K562 (cell line): ENCODE measurements at regions not wholly inside any gene's neighbourhood (a gene's known extent, or its start where the extent isn't known, plus 50 kb on each side); places are given as distances from the start of the nearest gene placed in this dataset.

ENCODE experiments used
- ATAC-seq: fragments of 200-7000 bp; cut with Tn5 transposase; 3 replicates; pipeline ENCODE4 v1.9.1; 2020; ENCODE audit warnings: moderate library complexity
- BruUV-seq: library from RNA; stranded (reverse); fragments of 400-500 nt; replicated peaks from 2 replicates; lab custom pipeline; 2021; lab: Mats Ljungman, UMichigan
- CTCF ChIA-PET: fragments of 300-600 bp; formaldehyde crosslinking; extraction: SDS; loops from one replicate; lab custom pipeline; 2021; ENCODE audit warnings: low intra/inter-chr PET ratio; lab: Yijun Ruan, JAX
- POLR2A ChIA-PET: fragments of 300-600, 350-650 bp; sonication (Branson Sonifier 250); formaldehyde crosslinking; extraction: SDS; loops from one replicate; lab custom pipeline; 2021; ENCODE audit warnings: antibody characterized with exemption, inconsistent platforms; lab: Yijun Ruan, JAX
- DNase-seq, 4 experiments: peaks; one replicate each; pipeline versions ENCODE4 v3.0.0 to v3.0.0-alpha.2; 2011 to 2018; ENCODE audit warnings: low spot score in 3 of 4, mixed read lengths in 3 of 4; ENCODE audit errors: extremely low read depth in 1 of 4
- FAIRE-seq: peaks from 2 replicates; lab custom pipeline; 2011; peaks lifted over from hg19 to GRCh38; lab: Jason Lieb, UNC
- H2AFZ ChIP-seq: 2 replicates; pipeline ENCODE4 v1.6.0; 2011; ENCODE audit warnings: low read depth, low read length, control low read depth, inconsistent platforms
- H3K27ac ChIP-seq: fragments of 200-600 bp; 3 replicates; pipeline ENCODE4 v1.8.0; 2011; ENCODE audit warnings: low read depth, mild to moderate bottlenecking, control low read depth, inconsistent platforms, low read length, moderate library complexity, mixed read lengths; ENCODE audit errors: extremely low read depth
- H3K27me3 ChIP-seq, 2 experiments: fragments of 300-600 bp in 1 of 2; 2 replicates in 1 of 2; 3 replicates in 1 of 2; pipeline versions ENCODE4 v1.6.0 to v1.8.0; 2011; ENCODE audit warnings: inconsistent platforms in 2 of 2, low read length in 2 of 2, mild to moderate bottlenecking in 1 of 2, mixed read lengths in 1 of 2, moderate library complexity in 1 of 2; ENCODE audit not compliant: control insufficient read depth in 2 of 2, insufficient read depth in 2 of 2
- H3K36me3 ChIP-seq: fragments of 300-600 bp; 3 replicates; pipeline ENCODE4 v1.8.0; 2011; ENCODE audit warnings: mild to moderate bottlenecking, low read length, inconsistent platforms; ENCODE audit not compliant: control insufficient read depth, insufficient read depth
- H3K4me1 ChIP-seq, 2 experiments: fragments of 200-600 bp in 1 of 2; replicated peaks in 1 of 2; 2 replicates in 1 of 2; 3 replicates in 1 of 2; pipeline versions ENCODE4 v1.5.1 to v1.8.0; 2011; ENCODE audit warnings: inconsistent platforms in 2 of 2, low read length in 2 of 2, mild to moderate bottlenecking in 1 of 2, mixed read lengths in 1 of 2, moderate library complexity in 1 of 2; ENCODE audit not compliant: control insufficient read depth in 2 of 2, insufficient read depth in 2 of 2
- H3K4me2 ChIP-seq: 2 replicates; pipeline ENCODE4 v1.6.1; 2011; ENCODE audit warnings: low read length, control low read depth, inconsistent platforms, mixed read lengths; ENCODE audit not compliant: insufficient read depth
- H3K4me3 ChIP-seq: fragments of 200-600 bp; sonication (generic), shearing (Covaris generic); 2 replicates; pipeline ENCODE4 v1.5.1; 2016; ENCODE audit warnings: control low read depth, inconsistent platforms
- H3K79me2 ChIP-seq: fragments of 200-600 bp; 3 replicates; pipeline ENCODE4 v1.8.0; 2011; ENCODE audit warnings: low read length, inconsistent platforms; ENCODE audit not compliant: control insufficient read depth, insufficient read depth
- H3K9ac ChIP-seq, 2 experiments: 2 replicates each; pipeline versions ENCODE4 v1.6.0 to v1.6.1; 2011; ENCODE audit warnings: low read depth in 2 of 2, low read length in 2 of 2, control low read depth in 1 of 2, inconsistent platforms in 1 of 2, mild to moderate bottlenecking in 1 of 2, mixed read lengths in 1 of 2; ENCODE audit not compliant: insufficient read depth in 1 of 2
- H3K9me1 ChIP-seq: one replicate; pipeline ENCODE4 v1.6.0; 2011; ENCODE audit warnings: inconsistent platforms, mild to moderate bottlenecking, low read length, moderate library complexity; ENCODE audit not compliant: control insufficient read depth, insufficient read depth
- H3K9me3 ChIP-seq: replicated peaks from 2 replicates; pipeline ENCODE4 v1.5.1; 2011; ENCODE audit warnings: low read depth, low read length, inconsistent platforms; ENCODE audit not compliant: control insufficient read depth, insufficient read depth
- H4K20me1 ChIP-seq: replicated peaks from 2 replicates; pipeline ENCODE4 v1.6.1; 2011; ENCODE audit warnings: low read length, inconsistent platforms, mixed read lengths; ENCODE audit not compliant: control insufficient read depth, insufficient read depth
- MBD2 ChIP-seq: sonication (generic); IDR thresholded peaks from 2 replicates; pipeline ENCODE4 v1.6.1; 2016; ENCODE audit warnings: low read depth, borderline replicate concordance
- PHF20 ChIP-seq: fragments of 450-650 bp; IDR thresholded peaks from 2 replicates; pipeline ENCODE4 v1.6.1; 2018; ENCODE audit not compliant: partially characterized antibody
- SAP30 ChIP-seq: fragments of 200-600 bp; sonication (generic); IDR thresholded peaks from 2 replicates; pipeline ENCODE4 v1.6.1; 2012; ENCODE audit warnings: borderline replicate concordance, low read depth, mild to moderate bottlenecking, moderate library complexity, low read length, control low read depth, inconsistent platforms; ENCODE audit not compliant: insufficient read depth, poor library complexity, severe bottlenecking
- SIN3A ChIP-seq, 2 experiments: fragments of 150-350 bp in 1 of 2; IDR thresholded peaks; 2 replicates each; pipeline ENCODE4 v1.6.1; 2011 to 2016; ENCODE audit warnings: borderline replicate concordance in 2 of 2, low read depth in 2 of 2, low read length in 2 of 2, mild to moderate bottlenecking in 2 of 2, moderate library complexity in 2 of 2; ENCODE audit not compliant: control insufficient read depth in 1 of 2
- SLC30A9 ChIP-seq: fragments of 250-450 bp; sonication (Bioruptor Pico); IDR thresholded peaks from 2 replicates; pipeline ENCODE4 v1.8.0; 2022; ENCODE audit warnings: mild to moderate bottlenecking, moderate library complexity
- SMARCB1 ChIP-seq: IDR thresholded peaks from 2 replicates; pipeline ENCODE4 v1.6.1; 2011; ENCODE audit warnings: improper control_type of control experiment, low read depth; ENCODE audit not compliant: insufficient read length
- TRIM28 ChIP-seq: fragments of 450-650 bp; IDR thresholded peaks from 2 replicates; pipeline ENCODE4 v1.6.1; 2017
- ZNF146 ChIP-seq: IDR thresholded peaks from one replicate; pipeline ENCODE4 v1.6.1; 2018; ENCODE audit warnings: missing compliant biosample characterization; ENCODE audit not compliant: unreplicated experiment
- ZNF3 ChIP-seq: fragments of 250-450 bp; sonication (Bioruptor Pico); IDR thresholded peaks from 2 replicates; pipeline ENCODE4 v1.5.0; 2021; ENCODE audit warnings: mild to moderate bottlenecking, moderate library complexity
- ZNF75A ChIP-seq: fragments of 450-650 bp; formaldehyde crosslinking; IDR thresholded peaks from 2 replicates; pipeline ENCODE4 v1.4.0; 2020; ENCODE audit warnings: mild to moderate bottlenecking
- WGBS: fragments of 100-300 bp; shearing (Covaris generic); methylation state at CpG from one replicate; pipeline ENCODE4 v1.1.6; 2016; ENCODE audit warnings: low coverage, mixed read lengths; ENCODE audit not compliant: insufficient coverage; ENCODE audit errors: missing lambda C conversion rate; 5-methylcytosine and 5-hydroxymethylcytosine counted together
- in situ Hi-C: fragments of 300-500 bp; cut with MboI; formaldehyde crosslinking; loops from 4 replicates; pipeline ENCODE4 v1.15.0; 2018; ENCODE audit warnings: inconsistent platforms, mixed read lengths
- intact Hi-C: fragments of 100-400 bp; cut with micrococcal nuclease; formaldehyde crosslinking; loops from 2 replicates; pipeline ENCODE4 v1.14.2; 2022
- TF ChIP-seq, protein P1 (sequence below): fragments of 450-650 bp; formaldehyde crosslinking; conservative IDR thresholded peaks from 2 replicates; pipeline ENCODE4 v1.4.0; 2022; ENCODE audit warnings: mild to moderate bottlenecking, missing genetic modification characterization
- TF ChIP-seq, protein P2 (sequence below): fragments of 450-650 bp; IDR thresholded peaks from 2 replicates; pipeline ENCODE4 v1.6.1; 2016; ENCODE audit warnings: antibody characterized with exemption

DNA sequence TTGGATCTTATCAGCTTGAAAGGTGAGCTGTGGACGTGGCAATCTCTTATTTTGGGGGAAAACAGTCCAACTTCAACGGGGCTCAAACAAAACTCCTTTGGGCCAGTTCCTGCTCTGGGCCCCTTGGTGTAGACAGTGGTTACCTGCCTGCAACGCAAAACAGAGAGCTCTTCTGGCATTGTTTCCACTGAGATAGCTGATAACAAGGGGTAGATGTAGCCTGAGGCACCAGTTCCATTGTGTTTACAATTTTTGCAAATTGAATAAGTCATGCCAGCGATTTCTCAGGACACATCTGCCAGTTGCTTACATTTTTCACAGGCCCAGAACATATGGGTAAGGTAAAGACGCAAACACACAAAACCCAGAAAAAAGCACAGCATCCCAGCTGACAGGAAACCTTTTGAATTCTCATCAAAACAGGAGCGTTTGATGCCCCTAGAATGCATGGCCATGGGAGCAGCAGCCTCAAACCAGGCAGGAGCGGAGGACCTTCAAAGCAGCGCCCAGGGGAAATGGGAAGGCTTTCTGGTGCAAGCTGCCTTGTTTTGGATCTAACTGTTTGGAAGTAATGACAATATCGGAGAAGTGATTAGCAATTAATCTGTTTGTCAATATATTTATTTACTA, 259.7 kb downstream of the AACS start (continued):
- no peak for TF ChIP-seq SAP30
- TF ChIP-seq, protein P1, sequence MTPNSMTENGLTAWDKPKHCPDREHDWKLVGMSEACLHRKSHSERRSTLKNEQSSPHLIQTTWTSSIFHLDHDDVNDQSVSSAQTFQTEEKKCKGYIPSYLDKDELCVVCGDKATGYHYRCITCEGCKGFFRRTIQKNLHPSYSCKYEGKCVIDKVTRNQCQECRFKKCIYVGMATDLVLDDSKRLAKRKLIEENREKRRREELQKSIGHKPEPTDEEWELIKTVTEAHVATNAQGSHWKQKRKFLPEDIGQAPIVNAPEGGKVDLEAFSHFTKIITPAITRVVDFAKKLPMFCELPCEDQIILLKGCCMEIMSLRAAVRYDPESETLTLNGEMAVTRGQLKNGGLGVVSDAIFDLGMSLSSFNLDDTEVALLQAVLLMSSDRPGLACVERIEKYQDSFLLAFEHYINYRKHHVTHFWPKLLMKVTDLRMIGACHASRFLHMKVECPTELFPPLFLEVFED = no peak
- TF ChIP-seq SLC30A9 (CRISPR knock-in tag) = no peak
- TF ChIP-seq ZNF146 = no peak
- TF ChIP-seq TRIM28 = no peak

DNA sequence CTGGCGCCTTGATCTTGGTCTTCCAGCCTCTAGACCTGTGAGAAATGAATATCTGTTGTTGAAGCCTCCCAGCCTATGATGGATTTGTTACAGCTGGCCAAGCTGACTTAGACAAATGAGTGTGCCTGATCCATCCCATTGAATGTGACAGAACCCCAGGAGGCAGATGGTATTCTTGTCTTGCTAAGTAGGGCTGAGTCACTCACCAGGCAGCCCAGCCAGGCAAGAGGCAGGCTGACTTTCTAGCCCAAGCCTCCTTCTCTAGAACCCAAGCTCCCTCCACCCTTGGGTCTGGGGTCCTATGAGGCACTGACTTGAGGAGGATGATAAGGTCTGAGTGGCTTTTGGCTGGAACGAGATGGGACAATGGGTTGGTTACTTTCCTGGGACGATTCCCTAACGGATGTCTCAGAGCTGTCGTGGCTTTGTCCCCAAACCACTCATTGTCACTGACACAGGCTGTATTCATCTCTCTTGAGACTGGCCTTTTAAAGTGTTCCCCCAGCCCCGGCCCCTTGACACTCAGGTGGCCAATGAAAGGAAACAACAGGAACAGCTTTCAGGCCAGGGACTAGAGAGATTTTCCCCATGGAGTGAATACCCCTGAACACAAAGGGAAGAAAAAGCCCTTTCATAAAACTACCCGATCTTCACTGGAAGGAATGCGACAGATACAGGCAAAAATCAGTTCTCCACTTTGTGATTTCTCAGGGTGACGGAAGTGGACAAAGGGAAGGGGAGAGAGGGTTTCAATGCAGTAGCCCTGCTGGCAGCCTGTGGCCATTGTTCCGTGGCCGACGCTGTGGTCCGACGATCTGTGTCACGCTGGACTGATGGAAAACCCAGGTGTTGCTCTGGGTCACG, 264.2 kb downstream of the AACS start:
- BruUV-seq = no TSS peak
- H4K20me1 ChIP-seq = no peaks in the 10 kb centered on the region
- no peaks in the 10 kb centered on the region for H3K9me1 ChIP-seq
- H3K4me3 ChIP-seq = no peak overlapping the region
- in situ Hi-C loops = no loop called here
- 1% methylated on average over 16 of the region's 16 CpGs for WGBS
- no peak overlapping the region for H2AFZ ChIP-seq
- FAIRE-seq (no peak), DNase-seq (no peak), ATAC-seq (no peak)
- H3K9me3 ChIP-seq = no peaks in the 10 kb centered on the region
- H3K4me1 ChIP-seq = peaks cover 0 to 6% of the 10 kb centered on the region in 2 experiments; a peak in 2 of 5 replicates
- H3K36me3 ChIP-seq = no peaks in the 10 kb centered on the region
- H3K27me3 ChIP-seq = peaks cover 0 to 17% of the 10 kb centered on the region in 2 experiments; a peak in 2 of 5 replicates
- ChIA-PET POLR2A (interaction anchor here (0.6 kb wide), 1 partner anchor 78 kb away, joined by 3 read pairs; no protein-coding TSS in a partner anchor), CTCF (no interaction called here)
- intact Hi-C loops = loop anchor here (10.0 kb wide), 1 partner anchor 145 kb away; the partner anchor contains the start of gene TMEM132B
- no peak overlapping the region for H3K9ac ChIP-seq
- no peaks in the 10 kb centered on the region for H3K79me2 ChIP-seq
- no peak overlapping the region for H3K4me2 ChIP-seq
- TF ChIP-seq, protein P2, sequence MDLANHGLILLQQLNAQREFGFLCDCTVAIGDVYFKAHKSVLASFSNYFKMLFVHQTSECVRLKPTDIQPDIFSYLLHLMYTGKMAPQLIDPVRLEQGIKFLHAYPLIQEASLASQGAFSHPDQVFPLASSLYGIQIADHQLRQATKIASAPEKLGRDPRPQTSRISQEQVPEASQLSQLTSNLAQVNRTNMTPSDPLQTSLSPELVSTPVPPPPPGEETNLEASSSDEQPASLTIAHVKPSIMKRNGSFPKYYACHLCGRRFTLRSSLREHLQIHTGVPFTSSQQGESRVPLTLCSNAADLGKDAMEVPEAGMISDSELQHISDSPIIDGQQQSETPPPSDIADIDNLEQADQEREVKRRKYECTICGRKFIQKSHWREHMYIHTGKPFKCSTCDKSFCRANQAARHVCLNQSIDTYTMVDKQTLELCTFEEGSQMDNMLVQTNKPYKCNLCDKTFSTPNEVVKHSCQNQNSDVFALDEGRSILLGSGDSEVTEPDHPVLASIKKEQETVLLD = no peak
- TF ChIP-seq SIN3A (IDR thresholded peaks at IDR 0.05; ENCODE audit: borderline replicate concordance in 2 of 2, control insufficient read depth in 1 of 2, low read depth in 2 of 2, low read length in 2 of 2) (no peak), ZNF3 (CRISPR knock-in tag) (no peak), SMARCB1 (no peak), MBD2 (no peak), PHF20 (no peak), ZNF75A (CRISPR knock-in tag) (no peak)
- H3K27ac ChIP-seq = no peak overlapping the region
